GM23338 (cell line): ENCODE measurements at regions not wholly inside any gene's neighbourhood (a gene's known extent, or its start where the extent isn't known, plus 50 kb on each side); places are given as distances from the start of the nearest gene placed in this dataset.

Experiments
- CREB1 ChIP-seq: fragments of 250-450 bp; sonication (Bioruptor Pico); IDR thresholded peaks from 2 replicates; pipeline ENCODE4 v1.5.0; 2020; ENCODE audit warnings: low read depth, mild to moderate bottlenecking, moderate library complexity
- CTCF ChIP-seq, 2 experiments: fragments of 200-600 bp in 1 of 2; sonication (generic) in 1 of 2; conservative IDR thresholded peaks; 2 replicates each; pipeline versions ENCODE4 v1.5.1 to v1.6.1; 2016 to 2017; ENCODE audit warnings: antibody characterized with exemption in 2 of 2, low read depth in 2 of 2, mild to moderate bottlenecking in 2 of 2, moderate library complexity in 1 of 2
- EZH2 ChIP-seq: fragments of 200-600 bp; sonication (generic); IDR thresholded peaks from one replicate; pipeline ENCODE4 v1.8.0; 2017; ENCODE audit warnings: antibody characterized with exemption, mild to moderate bottlenecking, low read depth; ENCODE audit not compliant: unreplicated experiment
- EZH2phosphoT487 ChIP-seq: fragments of 200-600 bp; sonication (generic); IDR thresholded peaks from one replicate; pipeline ENCODE4 v1.8.1; 2018; ENCODE audit warnings: antibody characterized with exemption; ENCODE audit not compliant: unreplicated experiment
- POLR2AphosphoS5 ChIP-seq: IDR thresholded peaks from 2 replicates; pipeline ENCODE4 v1.6.1; 2016; ENCODE audit warnings: antibody characterized with exemption, low read depth
- REST ChIP-seq: IDR thresholded peaks from one replicate; pipeline ENCODE4 v1.6.1; 2018; ENCODE audit warnings: antibody characterized with exemption; ENCODE audit not compliant: unreplicated experiment
- ZNF331 ChIP-seq: fragments of 250-450 bp; sonication (Bioruptor Pico); IDR thresholded peaks from 2 replicates; pipeline ENCODE4 v1.5.0; 2020; ENCODE audit warnings: low read depth, mild to moderate bottlenecking, moderate library complexity

DNA sequence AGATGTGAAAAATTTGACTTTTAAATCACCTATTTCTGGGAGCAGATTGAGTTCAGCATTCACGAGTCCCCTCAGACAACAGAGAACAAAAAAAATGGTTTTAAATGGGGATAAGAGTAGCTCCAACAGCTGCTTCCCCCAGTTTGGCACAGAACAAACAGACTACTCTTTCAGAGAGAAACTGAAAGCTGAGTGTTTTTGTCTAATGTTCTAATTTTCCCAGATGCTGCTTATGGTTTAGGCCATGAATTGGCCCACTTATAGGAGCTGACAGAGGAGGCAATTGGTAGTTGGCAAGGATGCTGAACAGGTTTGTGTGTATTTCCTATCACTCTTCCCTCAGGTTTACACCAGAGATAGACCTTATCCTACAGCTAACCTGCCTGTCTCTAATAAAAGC lies 1637.4 kb upstream of the PRMT6 start:
- TF ChIP-seq ZNF331 (no peak), CTCF (conservative IDR thresholded peaks at IDR 0.05; ENCODE audit: low read depth in 2 of 2) (no peak), EZH2 (no peak), EZH2phosphoT487 (no peak), REST (no peak), POLR2AphosphoS5 (no peak), CREB1 (CRISPR knock-in tag) (no peak)
